ENCODE measurements at regions not wholly inside any gene's neighbourhood (a gene's known extent, or its start where the extent isn't known, plus 50 kb on each side); places are given as distances from the start of the nearest gene placed in this dataset.

- TF ChIP-seq, protein P1, sequence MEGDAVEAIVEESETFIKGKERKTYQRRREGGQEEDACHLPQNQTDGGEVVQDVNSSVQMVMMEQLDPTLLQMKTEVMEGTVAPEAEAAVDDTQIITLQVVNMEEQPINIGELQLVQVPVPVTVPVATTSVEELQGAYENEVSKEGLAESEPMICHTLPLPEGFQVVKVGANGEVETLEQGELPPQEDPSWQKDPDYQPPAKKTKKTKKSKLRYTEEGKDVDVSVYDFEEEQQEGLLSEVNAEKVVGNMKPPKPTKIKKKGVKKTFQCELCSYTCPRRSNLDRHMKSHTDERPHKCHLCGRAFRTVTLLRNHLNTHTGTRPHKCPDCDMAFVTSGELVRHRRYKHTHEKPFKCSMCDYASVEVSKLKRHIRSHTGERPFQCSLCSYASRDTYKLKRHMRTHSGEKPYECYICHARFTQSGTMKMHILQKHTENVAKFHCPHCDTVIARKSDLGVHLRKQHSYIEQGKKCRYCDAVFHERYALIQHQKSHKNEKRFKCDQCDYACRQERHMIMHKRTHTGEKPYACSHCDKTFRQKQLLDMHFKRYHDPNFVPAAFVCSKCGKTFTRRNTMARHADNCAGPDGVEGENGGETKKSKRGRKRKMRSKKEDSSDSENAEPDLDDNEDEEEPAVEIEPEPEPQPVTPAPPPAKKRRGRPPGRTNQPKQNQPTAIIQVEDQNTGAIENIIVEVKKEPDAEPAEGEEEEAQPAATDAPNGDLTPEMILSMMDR (conservative IDR thresholded peaks at IDR 0.05 in 1 of 2, IDR thresholded peaks at IDR 0.05 in 1 of 2; ENCODE audit: low read depth in 1 of 2, low read length in 2 of 2) = no peak
- no peak for TF ChIP-seq EZH2 (IDR thresholded peaks at IDR 0.05; ENCODE audit: low read length, missing control alignments)
These were observed 110.4 kb upstream of the C1orf21 start for GRCh38 chr1:184276416-184276815.

All from fibroblast of lung (primary cell).